IMR-90 (cell line): ENCODE measurements at regions not wholly inside any gene's neighbourhood (a gene's known extent, or its start where the extent isn't known, plus 50 kb on each side); places are given as distances from the start of the nearest gene placed in this dataset.
A peak's percentile ranks its signal among the peaks of the same experiment; 100 is the strongest.

Experiments
- ATAC-seq: fragments of 200-7000 bp; cut with Tn5 transposase; 2 replicates; pipeline ENCODE4 v1.9.1; 2020; ENCODE audit warnings: low read depth, mild to moderate bottlenecking, moderate library complexity
- BruUV-seq: library from RNA; stranded (reverse); fragments of 400-500 nt; replicated peaks from 2 replicates; lab custom pipeline; 2021; lab: Mats Ljungman, UMichigan
- CTCF ChIA-PET: fragments of 300-600 bp; formaldehyde crosslinking; extraction: SDS; loops from one replicate; lab custom pipeline; 2021; ENCODE audit warnings: antibody characterized with exemption; lab: Yijun Ruan, JAX
- POLR2A ChIA-PET: fragments of 300-600 bp; sonication (Branson Sonifier 250); formaldehyde crosslinking; loops from one replicate; lab custom pipeline; 2022; ENCODE audit warnings: antibody characterized with exemption; ENCODE audit not compliant: unreplicated experiment; lab: Charles Lee
- DNase-seq: peaks from one replicate; pipeline ENCODE4 v3.0.0; 2013
- H2AFZ ChIP-seq: replicated peaks from 2 replicates; pipeline ENCODE3; 2013; ENCODE audit warnings: low read length, mild to moderate bottlenecking; ENCODE audit not compliant: poor library complexity
- H2AK5ac ChIP-seq: 2 replicates; pipeline ENCODE4 v1.6.1; 2013; ENCODE audit warnings: low read depth, low read length, inconsistent platforms
- H2AK9ac ChIP-seq: replicated peaks from 2 replicates; pipeline ENCODE3; 2013; ENCODE audit warnings: mild to moderate bottlenecking, low read depth, low read length, moderate library complexity; ENCODE audit not compliant: poor library complexity
- H2BK120ac ChIP-seq: 2 replicates; pipeline ENCODE4 v1.6.1; 2013; ENCODE audit warnings: low read depth, low read length, inconsistent platforms
- H2BK15ac ChIP-seq: 3 replicates; pipeline ENCODE4 v1.6.1; 2013; ENCODE audit warnings: low read depth, low read length, inconsistent platforms
- H2BK20ac ChIP-seq: 2 replicates; pipeline ENCODE4 v1.6.1; 2013; ENCODE audit warnings: low read depth, mild to moderate bottlenecking, inconsistent platforms, low read length, moderate library complexity
- H2BK5ac ChIP-seq: 2 replicates; pipeline ENCODE4 v1.6.1; 2013; ENCODE audit warnings: mild to moderate bottlenecking, low read depth, low read length, inconsistent platforms; ENCODE audit not compliant: poor library complexity, severe bottlenecking
- H3K14ac ChIP-seq: replicated peaks from 2 replicates; pipeline ENCODE4 v1.6.1; 2013; ENCODE audit warnings: low read depth, low read length, inconsistent platforms
- H3K18ac ChIP-seq: 2 replicates; pipeline ENCODE4 v1.6.1; 2013; ENCODE audit warnings: low read depth, low read length, control low read depth
- H3K23ac ChIP-seq: 2 replicates; pipeline ENCODE4 v1.6.1; 2013; ENCODE audit warnings: low read depth, low read length, inconsistent platforms
- H3K27ac ChIP-seq: 2 replicates; pipeline ENCODE4 v1.5.1; 2013; ENCODE audit warnings: mild to moderate bottlenecking, control low read depth, low read length; ENCODE audit not compliant: insufficient read depth
- H3K27me3 ChIP-seq: 2 replicates; pipeline ENCODE4 v1.6.1; 2013; ENCODE audit warnings: low read length; ENCODE audit not compliant: control insufficient read depth, insufficient read depth
- H3K36me3 ChIP-seq: 2 replicates; pipeline ENCODE4 v1.6.1; 2013; ENCODE audit warnings: low read length, mixed read lengths; ENCODE audit not compliant: control insufficient read depth, insufficient read depth
- H3K4ac ChIP-seq: 2 replicates; pipeline ENCODE4 v1.6.1; 2013; ENCODE audit warnings: low read depth, low read length, inconsistent platforms
- H3K4me1 ChIP-seq: 2 replicates; pipeline ENCODE4 v1.6.1; 2013; ENCODE audit warnings: low read length, mixed read lengths; ENCODE audit not compliant: control insufficient read depth, insufficient read depth
- H3K4me2 ChIP-seq: 2 replicates; pipeline ENCODE4 v1.6.1; 2013; ENCODE audit warnings: low read depth, mild to moderate bottlenecking, control low read depth, low read length, moderate library complexity
- H3K4me3 ChIP-seq: 2 replicates; pipeline ENCODE4 v1.5.1; 2013; ENCODE audit warnings: low read depth, mild to moderate bottlenecking, control low read depth, low read length, moderate library complexity; ENCODE audit not compliant: insufficient read depth
- H3K56ac ChIP-seq: 2 replicates; pipeline ENCODE4 v1.6.1; 2013; ENCODE audit warnings: low read length, inconsistent platforms; ENCODE audit not compliant: insufficient read depth; ENCODE audit errors: extremely low read depth
- H3K79me1 ChIP-seq, 2 experiments: 2 replicates each; pipeline ENCODE4 v1.6.1; 2013; ENCODE audit warnings: low read length in 2 of 2, inconsistent platforms in 1 of 2, low read depth in 1 of 2
- H3K9ac ChIP-seq: 2 replicates; pipeline ENCODE4 v1.6.1; 2013; ENCODE audit warnings: low read depth, low read length, control low read depth
- H3K9me1 ChIP-seq: 2 replicates; pipeline ENCODE4 v1.6.1; 2013; ENCODE audit warnings: low read length, inconsistent platforms; ENCODE audit not compliant: insufficient read depth
- H3K9me3 ChIP-seq: 2 replicates; pipeline ENCODE4 v1.6.1; 2013; ENCODE audit warnings: low read length; ENCODE audit not compliant: control insufficient read depth, insufficient read depth
- H4K20me1 ChIP-seq: 2 replicates; pipeline ENCODE4 v1.6.1; 2013; ENCODE audit warnings: low read length, inconsistent platforms; ENCODE audit not compliant: insufficient read depth
- H4K5ac ChIP-seq: 2 replicates; pipeline ENCODE4 v1.6.1; 2013; ENCODE audit warnings: mild to moderate bottlenecking, low read depth, low read length, control low read depth
- H4K8ac ChIP-seq, 2 experiments: 2 replicates each; pipeline ENCODE4 v1.6.1; 2013; ENCODE audit warnings: low read depth in 2 of 2, low read length in 2 of 2, control low read depth in 1 of 2, inconsistent platforms in 1 of 2
- H4K91ac ChIP-seq: 2 replicates; pipeline ENCODE4 v1.6.1; 2013; ENCODE audit warnings: low read depth, low read length, inconsistent platforms; ENCODE audit not compliant: insufficient read depth
- BHLHE40 ChIP-seq: fragments of 150-350 bp; IDR thresholded peaks from 2 replicates; pipeline ENCODE4 v1.6.1; 2016; ENCODE audit warnings: mild to moderate bottlenecking, low read depth, low read length
- CEBPB ChIP-seq: IDR thresholded peaks from 2 replicates; pipeline ENCODE4 v1.6.1; 2012; ENCODE audit warnings: low read depth, low read length, improper control_type of control experiment
- CHD1 ChIP-seq: IDR thresholded peaks from 2 replicates; pipeline ENCODE4 v1.6.1; 2012; ENCODE audit warnings: low read depth, low read length, improper control_type of control experiment
- FOS ChIP-seq: fragments of 150-350 bp; IDR thresholded peaks from 2 replicates; pipeline ENCODE4 v1.6.1; 2016; ENCODE audit warnings: low read depth, low read length
- MAFK ChIP-seq: IDR thresholded peaks from 2 replicates; pipeline ENCODE4 v1.6.1; 2012; ENCODE audit warnings: low read depth, low read length, improper control_type of control experiment
- MAZ ChIP-seq: IDR thresholded peaks from 2 replicates; pipeline ENCODE4 v1.6.1; 2012; ENCODE audit warnings: low read depth, mild to moderate bottlenecking, low read length, improper control_type of control experiment, moderate library complexity, borderline replicate concordance
- MXI1 ChIP-seq: IDR thresholded peaks from 2 replicates; pipeline ENCODE4 v1.6.1; 2012; ENCODE audit warnings: low read depth, mild to moderate bottlenecking, low read length, moderate library complexity, borderline replicate concordance
- NFE2L2 ChIP-seq: fragments of 150-350 bp; IDR thresholded peaks from 2 replicates; pipeline ENCODE4 v1.6.1; 2016; ENCODE audit warnings: low read depth, mild to moderate bottlenecking, low read length
- POLR2A ChIP-seq: IDR thresholded peaks from 2 replicates; pipeline ENCODE4 v1.6.1; 2012; ENCODE audit warnings: mild to moderate bottlenecking, low read depth, low read length
- RAD21 ChIP-seq: IDR thresholded peaks from 2 replicates; pipeline ENCODE4 v1.6.1; 2012; ENCODE audit warnings: low read length, improper control_type of control experiment
- RCOR1 ChIP-seq: IDR thresholded peaks from 2 replicates; pipeline ENCODE4 v1.6.1; 2012; ENCODE audit warnings: mild to moderate bottlenecking, low read length, improper control_type of control experiment; ENCODE audit not compliant: insufficient replicate concordance
- SMC3 ChIP-seq: fragments of 150-350 bp; IDR thresholded peaks from 2 replicates; pipeline ENCODE4 v1.6.1; 2016; ENCODE audit warnings: low read depth, mild to moderate bottlenecking, antibody characterized with exemption, low read length, moderate library complexity
- WGBS, 2 experiments: methylation state at CpG; one replicate each; pipeline versions ENCODE4 v1.1.5 to v1.1.7; 2013; ENCODE audit warnings: missing lambda C conversion rate in 2 of 2; ENCODE audit not compliant: insufficient read length in 1 of 2; ENCODE audit errors: extremely low coverage in 2 of 2; 5-methylcytosine and 5-hydroxymethylcytosine counted together
- dilution Hi-C: fragments of 300-500 bp; cut with HindIII; formaldehyde crosslinking; loops from one replicate; pipeline ENCODE4 v1.14.3; 2018; ENCODE audit warnings: low sequenced_read_pairs; ENCODE audit not compliant: unreplicated experiment
- in situ Hi-C: fragments of 300-500 bp; cut with MboI; formaldehyde crosslinking; loops from 3 replicates; pipeline ENCODE4 v1.14.3; 2019; ENCODE audit warnings: low sequenced_read_pairs, inconsistent platforms, mixed read lengths
- intact Hi-C: fragments of 100-400 bp; cut with micrococcal nuclease; formaldehyde crosslinking; loops from 2 replicates; pipeline ENCODE4 v1.10.0; 2022
- TF ChIP-seq, protein P1 (sequence below): fragments of 150-350 bp; IDR thresholded peaks from 2 replicates; pipeline ENCODE4 v1.6.1; 2016; ENCODE audit warnings: low read depth, mild to moderate bottlenecking, low read length, moderate library complexity, borderline replicate concordance
- TF ChIP-seq, protein P2 (sequence below): conservative IDR thresholded peaks from 2 replicates; pipeline ENCODE4 v1.5.1; 2012; ENCODE audit warnings: mild to moderate bottlenecking, low read depth, low read length, improper control_type of control experiment

DNA sequence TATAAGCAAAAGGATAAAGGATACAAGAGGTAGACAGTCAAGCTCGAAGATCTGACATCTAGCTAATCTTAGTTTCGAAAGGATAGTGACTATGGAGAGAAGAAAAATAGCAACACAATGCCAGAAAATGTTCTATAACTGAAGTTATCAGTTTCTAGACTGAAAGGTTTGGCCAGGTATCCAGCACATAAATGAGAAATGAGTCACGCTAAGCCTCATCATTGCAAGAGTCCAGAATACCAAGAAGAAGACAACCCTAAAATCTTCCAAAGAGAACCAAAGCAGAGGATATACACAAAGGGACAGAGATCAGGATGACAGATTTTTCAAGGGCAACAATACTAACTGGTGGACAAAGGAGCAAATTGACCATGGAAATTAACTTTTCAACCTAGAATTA is 237.0 kb downstream of the POSTN start:
- Histone ChIP-seq H3K4me3 (no peak overlapping the region), H2AFZ (no peak overlapping the region), H3K27ac (no peak overlapping the region), H2BK20ac (peak overlapping the region; percentile 27), H2BK120ac (peak overlapping the region; percentile 20; the same call in 1 of the 2 replicates), H4K91ac (no peak overlapping the region), H2AK9ac (no peak overlapping the region), H4K8ac (no peak overlapping the region), H3K4me1 (peaks cover 3% of the 10 kb centered on the region; the same call in 1 of the 2 replicates), H3K27me3 (no peaks in the 10 kb centered on the region), H3K14ac (0 out of 2 replicates have a peak overlapping the region, but pooled peaks have one; percentile 2), H3K9me3 (no peaks in the 10 kb centered on the region), H3K56ac (no peak overlapping the region), H3K9ac (no peak overlapping the region), H3K79me1 (no peaks in the 10 kb centered on the region), H3K36me3 (no peaks in the 10 kb centered on the region), H2AK5ac (no peak overlapping the region), H3K23ac (0 out of 2 replicates have a peak overlapping the region, but pooled peaks have one; percentile 0), H2BK5ac (no peak overlapping the region), H3K9me1 (no peaks in the 10 kb centered on the region), H4K20me1 (no peaks in the 10 kb centered on the region), H3K4me2 (no peak overlapping the region), H3K4ac (no peak overlapping the region), H2BK15ac (peak overlapping the region; percentile 19; the same call in 1 of the 3 replicates), H4K5ac (no peak overlapping the region), H3K18ac (no peak overlapping the region)
- CTCF ChIA-PET, result interaction anchor here (0.7 to 0.8 kb wide), 3 partner anchors 13 to 16 kb away, joined by 3 to 6 read pairs (median 3); no protein-coding TSS in a partner anchor
- no CpG with 5 or more reads among the region's 3 CpGs for WGBS, 2 experiments
- POLR2A ChIA-PET, result no interaction called here
- in situ Hi-C loops (no loop called here), intact Hi-C loops (no loop called here), dilution Hi-C loops (no loop called here)
- no peak for TF ChIP-seq MXI1
- TF ChIP-seq RCOR1, result no peak
- TF ChIP-seq, protein P1, sequence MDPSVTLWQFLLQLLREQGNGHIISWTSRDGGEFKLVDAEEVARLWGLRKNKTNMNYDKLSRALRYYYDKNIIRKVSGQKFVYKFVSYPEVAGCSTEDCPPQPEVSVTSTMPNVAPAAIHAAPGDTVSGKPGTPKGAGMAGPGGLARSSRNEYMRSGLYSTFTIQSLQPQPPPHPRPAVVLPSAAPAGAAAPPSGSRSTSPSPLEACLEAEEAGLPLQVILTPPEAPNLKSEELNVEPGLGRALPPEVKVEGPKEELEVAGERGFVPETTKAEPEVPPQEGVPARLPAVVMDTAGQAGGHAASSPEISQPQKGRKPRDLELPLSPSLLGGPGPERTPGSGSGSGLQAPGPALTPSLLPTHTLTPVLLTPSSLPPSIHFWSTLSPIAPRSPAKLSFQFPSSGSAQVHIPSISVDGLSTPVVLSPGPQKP, result no peak
- TF ChIP-seq, protein P2, sequence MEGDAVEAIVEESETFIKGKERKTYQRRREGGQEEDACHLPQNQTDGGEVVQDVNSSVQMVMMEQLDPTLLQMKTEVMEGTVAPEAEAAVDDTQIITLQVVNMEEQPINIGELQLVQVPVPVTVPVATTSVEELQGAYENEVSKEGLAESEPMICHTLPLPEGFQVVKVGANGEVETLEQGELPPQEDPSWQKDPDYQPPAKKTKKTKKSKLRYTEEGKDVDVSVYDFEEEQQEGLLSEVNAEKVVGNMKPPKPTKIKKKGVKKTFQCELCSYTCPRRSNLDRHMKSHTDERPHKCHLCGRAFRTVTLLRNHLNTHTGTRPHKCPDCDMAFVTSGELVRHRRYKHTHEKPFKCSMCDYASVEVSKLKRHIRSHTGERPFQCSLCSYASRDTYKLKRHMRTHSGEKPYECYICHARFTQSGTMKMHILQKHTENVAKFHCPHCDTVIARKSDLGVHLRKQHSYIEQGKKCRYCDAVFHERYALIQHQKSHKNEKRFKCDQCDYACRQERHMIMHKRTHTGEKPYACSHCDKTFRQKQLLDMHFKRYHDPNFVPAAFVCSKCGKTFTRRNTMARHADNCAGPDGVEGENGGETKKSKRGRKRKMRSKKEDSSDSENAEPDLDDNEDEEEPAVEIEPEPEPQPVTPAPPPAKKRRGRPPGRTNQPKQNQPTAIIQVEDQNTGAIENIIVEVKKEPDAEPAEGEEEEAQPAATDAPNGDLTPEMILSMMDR, result no peak
- no peak for TF ChIP-seq FOS
- no peak for TF ChIP-seq CEBPB
- no peak for TF ChIP-seq NFE2L2
- TF ChIP-seq MAZ, result no peak
- no peak for TF ChIP-seq RAD21
- TF ChIP-seq CHD1, result no peak
- TF ChIP-seq POLR2A, result no peak
- no peak for TF ChIP-seq MAFK
- no peak for TF ChIP-seq BHLHE40
- no peak for TF ChIP-seq SMC3
- BruUV-seq, result no TSS peak
- no peak for ATAC-seq
- no peak for DNase-seq
